GM18873 (cell line): ENCODE measurements at regions not wholly inside any gene's neighbourhood (a gene's known extent, or its start where the extent isn't known, plus 50 kb on each side); places are given as distances from the start of the nearest gene placed in this dataset.
"Not testable (repeated sequence)": the region's sequence is repeated elsewhere in the genome, so short reads cannot be mapped to it uniquely, and the experiment has no call there.

ENCODE experiments used
- ATAC-seq: cut with Tn5 transposase; IDR thresholded peaks from one replicate; pipeline ENCODE4 v1.9.1; 2021; ENCODE audit warnings: mild to moderate bottlenecking, moderate library complexity, moderate number of reproducible peaks; ENCODE audit not compliant: unreplicated experiment, low FRiP score

DNA sequence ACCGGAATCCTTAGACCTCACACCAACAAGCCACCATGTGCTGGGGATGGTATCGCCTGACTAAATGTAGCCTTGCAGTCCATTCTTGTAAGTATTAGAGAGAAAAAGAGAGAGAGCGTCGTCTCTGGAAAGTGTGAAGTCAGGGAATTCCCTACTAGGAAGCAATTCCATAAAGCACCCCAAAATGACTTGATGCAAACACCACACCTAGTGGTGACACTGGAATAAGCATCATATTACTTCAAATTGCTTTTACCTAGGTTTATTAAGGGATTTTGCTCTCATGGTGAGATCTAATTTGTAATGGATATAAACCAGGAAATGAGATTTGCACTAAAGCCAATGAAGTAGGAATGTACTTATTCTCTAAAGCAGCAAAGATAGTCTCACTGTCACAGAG lies 111.4 kb upstream of the METTL9 start:
- not testable (repeated sequence) for ATAC-seq

DNA sequence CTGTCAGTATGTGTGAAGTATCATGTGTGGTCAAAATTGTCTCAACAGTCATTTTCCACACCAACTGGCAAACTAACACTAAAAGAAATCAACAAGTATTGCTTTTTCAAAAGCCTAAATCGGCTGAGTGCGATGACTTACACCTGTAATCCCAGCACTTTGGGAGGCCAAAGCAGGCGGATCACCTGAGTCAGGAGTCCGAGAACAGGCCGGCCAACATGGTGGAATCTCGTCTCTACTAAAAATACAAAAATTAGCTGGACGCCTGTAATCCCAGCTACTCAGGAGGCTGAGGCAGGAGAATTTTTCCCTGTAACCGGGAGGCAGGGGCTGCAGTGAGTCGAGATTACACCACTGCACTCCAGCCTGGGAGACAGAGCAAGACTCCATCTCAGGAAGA lies 100.3 kb upstream of the METTL9 start:
- ATAC-seq = not testable (repeated sequence)

DNA sequence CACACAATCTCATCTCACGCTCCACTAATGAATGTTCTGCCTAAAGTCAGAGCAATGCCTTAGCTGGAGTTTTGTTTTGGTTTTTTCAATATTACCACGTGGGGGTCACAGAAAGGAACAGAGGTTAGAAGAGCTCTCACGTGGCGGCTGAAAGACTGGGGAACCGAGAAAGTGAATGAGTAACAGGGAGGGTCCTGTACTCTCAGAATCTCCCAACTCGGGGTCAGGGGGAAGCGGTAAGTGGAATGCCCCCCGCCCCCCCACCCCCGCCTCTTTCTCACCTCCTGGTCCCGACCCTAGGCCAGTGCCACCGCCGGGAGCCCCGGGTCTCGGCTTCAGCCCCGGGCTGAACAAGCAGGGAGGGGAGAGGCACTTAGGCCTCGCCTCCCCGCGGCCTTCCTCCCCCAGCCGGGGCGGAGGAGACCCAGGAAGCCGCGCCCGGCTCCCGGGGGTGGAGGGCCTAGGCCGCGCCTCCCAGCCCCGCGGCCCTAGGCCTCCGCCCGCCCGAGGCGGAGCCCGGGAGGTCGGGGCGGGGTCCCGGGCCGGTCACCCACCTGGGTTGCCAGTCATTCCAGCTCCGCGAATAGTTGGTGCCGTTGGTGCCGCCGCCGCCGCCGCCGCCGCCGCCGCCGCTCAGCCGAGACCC lies 98.0 kb upstream of the METTL9 start:
- ATAC-seq = peak; percentile 29

DNA sequence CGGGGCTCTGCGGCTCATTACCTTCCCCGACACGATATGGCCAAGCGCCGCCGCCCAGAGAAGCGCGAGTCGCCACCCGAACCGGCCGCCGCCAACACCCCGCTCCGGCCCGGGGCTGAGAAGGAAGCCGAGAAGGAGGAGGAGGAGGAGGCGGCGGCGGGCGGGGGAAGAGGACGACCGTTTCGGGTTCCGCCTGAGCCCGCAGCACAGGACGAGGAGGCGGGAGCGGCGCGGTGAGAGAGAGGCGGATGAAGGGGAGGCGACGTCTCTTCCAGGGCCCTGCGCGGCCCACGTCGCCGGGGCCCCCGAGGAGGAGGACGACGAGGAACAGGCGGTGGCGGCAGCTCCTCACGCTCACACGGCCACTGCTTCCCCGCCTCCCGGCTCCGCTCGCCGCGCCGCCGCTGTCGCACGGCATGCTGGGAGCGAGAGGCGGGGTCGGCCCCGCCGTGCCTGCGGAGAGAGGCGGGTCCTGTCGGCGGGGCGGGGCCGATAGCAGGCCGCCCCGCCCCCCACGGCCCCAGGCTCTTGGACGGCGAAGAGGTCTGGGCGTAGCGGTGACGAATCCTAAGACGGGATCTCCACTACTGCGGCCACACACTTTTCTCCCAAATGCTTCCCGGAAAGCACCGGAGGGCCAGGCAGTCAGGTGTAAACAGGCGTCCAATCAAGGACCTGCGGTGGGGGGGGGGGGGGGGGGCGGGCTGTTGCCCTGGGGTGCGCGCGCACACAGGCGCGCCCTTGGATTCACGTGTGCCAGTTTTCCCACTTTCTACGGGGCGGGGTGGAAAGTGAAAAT lies 97.3 kb upstream of the METTL9 start:
- peak; percentile 51 for ATAC-seq

DNA sequence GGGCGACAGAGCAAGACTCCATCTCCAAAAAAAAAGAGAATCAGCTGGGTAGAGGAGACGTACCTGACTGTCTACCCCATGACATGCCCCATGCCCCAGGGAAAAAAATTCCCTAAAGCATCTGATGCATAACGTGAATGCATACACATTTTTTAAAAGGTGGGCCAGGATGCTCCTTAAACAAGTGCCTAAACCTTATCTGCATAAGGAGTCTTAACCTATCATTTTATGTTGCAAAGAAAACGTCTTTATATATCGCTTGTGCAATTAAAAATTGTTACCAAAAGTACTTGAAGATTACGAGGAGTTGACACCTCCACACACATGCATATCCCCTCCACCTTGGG lies 95.8 kb upstream of the METTL9 start:
- ATAC-seq = not testable (repeated sequence)

DNA sequence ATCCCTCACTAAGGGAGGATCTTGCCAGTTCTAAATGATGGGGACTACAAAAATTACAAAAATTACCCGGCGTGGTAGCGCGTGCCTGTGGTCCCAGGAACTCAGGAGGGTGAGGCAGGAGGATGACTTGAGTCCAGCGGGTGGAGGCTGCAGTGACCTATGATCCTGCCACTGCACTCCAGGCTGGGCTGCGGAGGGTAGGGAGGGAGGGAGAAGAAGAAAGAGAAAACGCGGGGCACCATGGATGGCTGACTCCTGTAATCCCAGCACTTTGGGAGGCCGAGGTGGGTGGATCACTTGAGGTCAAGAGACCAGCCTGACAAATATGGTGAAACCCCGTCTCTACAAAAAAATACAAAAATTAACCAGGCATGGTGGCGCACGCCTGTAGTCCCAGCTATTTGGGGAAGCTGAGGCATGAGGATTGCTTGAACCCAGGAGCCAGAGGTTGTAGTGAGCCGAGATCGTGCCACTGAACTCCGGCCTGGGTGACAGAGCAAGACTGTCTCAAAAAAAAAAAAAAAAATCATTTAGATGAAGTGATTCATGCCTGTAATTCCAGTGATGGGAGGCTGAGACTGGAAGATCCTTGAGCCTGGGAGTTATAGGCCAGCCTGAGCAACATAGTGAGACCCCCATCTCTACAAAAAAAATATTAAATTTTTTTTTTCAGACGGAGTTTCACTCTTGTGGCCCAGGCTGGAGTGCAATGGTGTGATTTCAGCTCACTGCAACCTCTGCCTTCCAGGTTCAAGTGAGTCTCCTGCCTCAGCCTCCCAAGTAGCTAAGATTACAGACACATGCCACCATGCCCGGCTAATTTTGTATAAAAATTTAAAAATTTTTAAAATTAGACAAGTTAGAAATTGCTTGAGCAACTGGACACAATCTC lies 95.2 kb upstream of the METTL9 start:
- ATAC-seq = not testable (repeated sequence)

DNA sequence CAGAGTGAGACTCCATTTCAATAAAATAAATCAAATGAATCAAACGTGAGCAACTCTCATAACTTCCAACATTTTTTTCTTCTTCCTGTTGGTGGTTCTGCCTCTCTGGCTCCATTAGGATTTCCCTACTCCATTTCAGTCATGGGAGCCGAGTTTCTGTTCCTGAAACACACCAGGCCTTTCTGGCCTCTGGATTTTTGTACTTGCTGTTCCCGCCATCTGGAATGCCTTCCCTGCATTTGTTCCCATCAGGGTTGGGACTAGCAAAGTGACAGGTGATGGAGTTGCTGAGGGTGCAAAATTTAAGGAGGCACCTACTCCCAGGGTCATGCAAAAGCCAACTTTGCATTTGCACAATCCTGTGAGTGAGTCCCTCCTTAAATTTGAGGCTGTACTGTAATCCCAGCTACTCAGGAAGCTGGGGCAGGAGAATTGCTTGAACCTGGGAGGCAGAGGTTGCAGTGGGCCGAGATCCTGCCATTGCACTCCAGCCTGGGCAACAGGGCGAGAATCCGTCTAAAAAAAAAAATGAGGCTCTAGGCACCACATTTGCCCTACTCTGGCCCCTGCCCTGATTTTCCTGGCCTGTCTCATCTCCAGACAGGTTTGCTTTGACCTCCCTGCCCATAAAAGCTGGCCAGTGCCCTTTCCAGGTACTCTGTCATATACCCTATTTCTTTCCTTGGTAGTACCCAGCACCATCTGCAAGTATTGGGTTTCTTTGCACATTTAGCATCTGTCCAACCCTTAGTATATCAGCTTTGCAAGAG lies 93.4 kb upstream of the METTL9 start:
- not testable (repeated sequence) for ATAC-seq

DNA sequence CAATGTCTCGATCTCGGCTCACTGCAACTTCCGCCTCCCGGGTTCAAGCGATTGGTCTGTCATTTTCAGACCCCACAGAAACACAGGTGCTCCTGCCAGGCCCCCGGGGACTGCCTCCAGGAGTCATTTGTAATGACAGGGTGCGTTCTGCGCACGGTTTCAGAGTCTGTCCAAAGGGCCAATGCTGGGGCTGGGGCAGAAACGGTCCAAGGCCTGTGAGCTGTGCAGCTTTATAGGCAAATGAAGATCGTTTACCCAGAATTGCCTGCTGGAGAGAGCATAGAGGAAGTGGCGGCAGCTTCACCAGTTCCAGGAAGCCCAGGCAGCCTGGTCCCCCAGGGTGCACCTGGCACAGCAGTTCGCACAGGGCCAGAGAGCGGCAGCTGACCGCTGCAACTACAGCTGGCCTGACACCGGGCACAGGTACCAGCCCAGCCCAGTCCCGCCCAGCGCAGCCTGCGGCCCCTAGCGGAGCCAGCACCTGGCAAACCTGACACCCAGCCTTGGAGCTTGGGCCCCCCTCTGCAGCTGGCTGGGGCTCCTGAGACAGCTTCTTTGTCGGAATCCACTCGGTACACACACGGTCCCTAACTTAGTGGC lies 92.4 kb upstream of the METTL9 start:
- ATAC-seq = peak; percentile 58

DNA sequence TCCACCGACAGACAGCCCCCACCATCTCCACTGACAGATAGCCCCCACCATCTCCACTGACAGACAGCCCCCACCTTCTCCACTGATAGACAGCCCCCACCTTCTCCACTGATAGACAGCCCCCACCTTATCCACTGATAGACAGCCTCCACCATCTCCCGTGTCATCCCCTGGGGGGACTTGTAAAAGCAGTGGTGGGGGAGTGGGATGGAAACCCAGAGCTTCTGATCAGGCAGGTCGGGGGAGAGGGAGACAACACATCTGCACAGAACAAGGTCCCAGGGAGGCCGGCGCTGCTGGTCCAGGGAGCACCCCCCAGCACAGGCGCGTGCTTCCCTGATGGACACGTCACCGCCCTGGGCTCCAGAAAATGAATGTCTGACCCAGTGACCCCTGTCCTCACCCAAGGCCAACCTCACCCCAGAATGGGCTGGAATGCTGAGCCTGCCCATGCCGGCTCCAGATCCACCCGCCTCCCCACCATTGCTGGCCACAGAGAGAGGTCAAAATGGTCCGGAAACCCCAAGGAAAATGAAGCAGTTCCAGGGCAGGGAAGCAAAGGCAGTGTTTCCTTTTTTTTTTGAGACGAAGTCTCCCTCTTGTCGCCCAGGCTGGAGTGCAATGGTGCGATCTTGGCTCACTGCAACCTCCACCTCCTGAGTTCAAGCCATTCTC lies 91.6 kb upstream of the METTL9 start:
- not testable (repeated sequence) for ATAC-seq

DNA sequence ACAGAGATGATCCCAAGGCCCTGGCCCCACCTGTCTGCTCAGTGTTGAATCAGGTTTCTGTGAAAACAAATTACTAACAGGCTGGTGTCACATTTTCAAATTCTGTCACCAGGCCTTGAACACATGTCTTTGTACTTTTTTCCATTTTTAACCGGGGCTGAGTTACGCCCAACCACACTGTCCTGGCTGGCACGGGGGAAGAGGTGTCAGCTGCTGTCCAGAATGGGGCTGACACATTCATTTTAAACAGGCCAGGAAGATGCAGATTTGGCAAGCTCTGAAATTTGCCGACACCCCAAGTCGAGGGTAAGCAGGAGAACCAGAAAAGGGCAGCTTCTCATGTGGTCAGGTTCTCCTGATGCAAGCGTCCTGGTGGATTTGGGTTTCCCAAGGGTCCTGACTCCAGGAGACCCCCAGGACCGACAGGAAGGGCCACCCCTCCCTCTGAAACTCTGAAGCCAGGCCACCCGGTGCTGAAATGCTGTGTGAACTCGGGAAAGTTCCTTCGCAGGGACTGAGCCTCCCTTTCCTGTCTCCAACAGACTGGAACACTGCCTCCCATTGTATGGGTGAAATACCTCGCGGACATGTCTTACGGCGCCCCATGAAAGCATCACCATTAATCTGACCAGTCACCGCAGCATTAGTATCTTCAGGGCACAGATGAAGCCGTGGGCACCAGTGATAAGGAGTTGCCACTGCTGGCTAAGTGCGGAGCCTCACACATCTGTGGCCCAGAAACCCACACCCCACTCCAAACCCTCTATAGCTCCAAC lies 90.5 kb upstream of the METTL9 start:
- ATAC-seq = not testable (repeated sequence)

DNA sequence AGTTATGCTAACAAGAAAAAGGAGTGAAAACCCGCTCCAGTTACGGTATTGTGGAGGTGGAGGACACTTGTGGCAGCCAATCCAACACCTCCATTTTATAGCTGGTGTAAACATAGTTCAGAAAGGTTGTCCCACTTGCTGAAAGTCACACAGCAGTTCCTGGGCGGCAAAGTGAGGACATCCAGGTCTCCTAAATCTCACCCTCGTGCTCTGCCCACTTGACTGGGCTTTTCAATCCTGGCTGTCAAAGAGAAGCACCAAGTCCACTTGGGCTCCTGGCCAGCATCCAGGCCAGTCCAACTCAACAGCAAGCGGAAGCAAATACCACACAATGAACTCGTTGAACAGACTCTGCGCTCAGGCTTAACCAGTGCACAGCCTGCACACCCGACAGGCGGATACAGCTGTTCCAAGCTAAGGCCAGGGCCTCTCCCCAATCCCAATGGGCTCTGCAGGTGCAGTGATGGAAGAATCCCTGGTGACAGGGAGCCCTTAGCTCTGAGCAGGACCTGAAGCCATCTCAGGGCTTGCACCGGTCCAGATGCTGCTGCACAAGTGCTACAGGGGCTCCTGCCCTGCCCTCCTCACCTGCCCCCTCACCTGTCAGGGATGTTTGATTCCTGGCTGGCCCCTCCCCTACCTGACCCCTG lies 89.8 kb upstream of the METTL9 start:
- ATAC-seq = not testable (repeated sequence)

DNA sequence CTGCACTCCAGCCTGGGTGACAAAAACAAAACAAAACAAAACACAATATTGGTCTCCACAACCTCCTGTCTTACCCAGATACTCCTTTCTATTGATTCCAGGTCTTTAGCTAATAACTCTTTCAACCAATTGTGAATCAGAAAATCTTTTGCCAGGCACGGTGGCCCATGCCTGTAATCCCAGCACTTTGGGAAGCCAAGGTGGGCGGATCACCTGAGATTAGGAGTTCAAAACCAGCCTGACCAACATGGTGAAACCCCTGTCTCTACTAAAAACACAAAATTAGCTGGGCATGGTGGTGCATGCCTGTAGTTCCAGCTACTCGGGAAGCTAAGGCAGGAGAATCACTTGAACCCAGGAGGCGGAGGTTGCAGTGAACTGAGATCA lies 88.5 kb upstream of the METTL9 start:
- not testable (repeated sequence) for ATAC-seq

DNA sequence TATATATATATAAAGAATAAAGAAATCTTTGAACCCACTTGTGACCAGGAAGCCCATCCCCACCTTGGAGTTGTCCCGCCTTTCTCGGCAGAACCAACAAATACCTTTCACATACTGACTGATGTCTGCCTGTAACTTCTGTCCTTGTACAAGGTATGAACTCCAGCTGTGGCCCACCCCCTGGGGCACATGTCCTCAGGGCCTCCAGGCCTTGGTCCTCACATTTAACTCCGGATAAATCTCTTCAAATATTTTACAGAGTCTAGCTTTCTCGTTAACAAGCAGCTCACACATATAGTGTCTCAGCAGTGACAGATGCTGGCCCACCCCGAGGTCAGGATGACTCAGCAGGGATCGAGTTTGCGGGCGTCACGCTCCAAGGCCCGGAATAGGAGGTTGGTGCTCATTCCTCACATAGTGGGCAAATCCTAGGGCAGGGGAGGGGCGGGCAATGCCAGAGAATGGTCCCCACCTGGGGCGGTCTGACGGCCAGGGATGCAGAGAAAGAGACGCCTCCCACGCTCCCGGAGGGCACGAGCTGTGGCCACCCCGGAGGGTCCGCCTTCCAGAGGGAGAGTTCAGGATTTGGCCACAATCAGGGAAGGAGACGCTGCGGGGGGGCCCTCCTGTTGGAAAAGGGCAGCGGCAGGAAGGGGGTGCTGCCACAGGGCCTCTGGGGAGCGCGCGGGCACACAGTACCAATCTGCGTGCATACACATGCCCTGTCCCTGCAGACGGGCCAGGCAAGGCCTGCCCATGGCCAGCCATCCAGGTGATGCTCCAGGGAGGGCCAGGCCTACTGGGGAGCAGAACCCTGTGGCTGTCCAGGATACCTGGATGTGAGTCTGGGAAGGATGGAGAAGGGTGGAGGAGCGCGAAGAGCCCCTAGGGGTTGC lies 87.8 kb upstream of the METTL9 start:
- ATAC-seq = not testable (repeated sequence)

DNA sequence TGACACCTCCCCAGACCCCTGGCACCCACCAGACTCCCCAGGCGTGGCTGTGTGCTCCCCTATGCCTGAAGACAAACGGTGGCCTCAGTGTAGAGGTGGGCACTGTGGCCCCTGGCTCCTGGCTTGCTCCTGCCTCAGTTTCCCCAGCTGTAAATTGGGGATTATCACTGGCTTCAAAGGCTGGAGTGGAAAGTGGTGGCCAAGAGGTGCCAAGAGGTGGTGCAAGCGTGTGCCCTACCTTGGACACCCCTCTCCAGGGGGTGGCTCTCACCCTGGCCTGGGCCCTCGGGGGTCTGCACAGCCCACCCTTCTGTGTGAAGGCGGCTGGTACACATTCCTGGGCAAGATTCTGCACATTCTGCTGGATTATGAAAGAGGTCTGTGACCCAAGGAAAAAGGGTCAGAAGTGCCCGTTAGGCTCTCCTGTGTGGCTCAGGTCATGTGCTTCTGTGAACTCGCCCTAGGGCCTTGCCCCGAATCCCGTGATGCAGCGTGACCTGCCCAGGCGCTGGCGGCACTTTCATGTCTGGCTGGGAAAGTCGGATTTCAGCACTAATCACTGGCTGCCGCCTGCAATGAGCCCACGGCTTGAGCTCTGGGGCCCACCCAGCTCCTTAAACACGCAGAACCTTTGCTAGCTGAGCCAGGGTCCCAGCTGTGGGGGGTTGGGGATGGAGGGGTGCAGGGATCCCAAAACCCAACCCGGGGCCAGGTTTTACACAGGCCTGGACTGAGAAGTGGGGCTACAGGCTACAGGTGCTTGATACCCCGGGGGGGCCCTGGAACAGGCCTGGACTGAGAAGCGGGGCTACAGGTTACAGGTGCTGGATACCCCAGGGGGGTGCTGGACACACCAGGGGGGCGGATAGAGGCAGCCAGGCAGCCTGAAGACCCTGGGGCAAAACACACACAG lies 86.8 kb upstream of the METTL9 start:
- not testable (repeated sequence) for ATAC-seq

DNA sequence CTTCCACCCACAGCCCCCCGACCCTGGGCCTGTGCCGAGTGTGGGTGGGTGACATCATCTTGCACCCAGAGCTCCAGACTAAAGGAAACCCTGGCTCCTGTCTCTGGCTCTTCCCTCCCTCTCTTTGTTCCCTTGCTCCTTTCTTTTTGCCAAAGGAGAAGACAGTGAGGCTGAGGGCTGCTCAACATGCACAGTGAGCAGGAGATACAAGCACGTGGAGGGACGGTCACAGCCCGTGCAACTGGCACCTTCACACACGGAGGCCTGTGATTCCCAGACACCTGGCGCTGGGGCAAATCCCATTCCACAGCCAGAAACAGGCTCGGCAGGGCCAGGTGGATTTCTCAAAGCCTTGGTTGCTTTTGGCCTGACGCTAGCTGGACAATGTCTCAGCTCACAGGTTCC lies 86.0 kb upstream of the METTL9 start:
- ATAC-seq = not testable (repeated sequence)

DNA sequence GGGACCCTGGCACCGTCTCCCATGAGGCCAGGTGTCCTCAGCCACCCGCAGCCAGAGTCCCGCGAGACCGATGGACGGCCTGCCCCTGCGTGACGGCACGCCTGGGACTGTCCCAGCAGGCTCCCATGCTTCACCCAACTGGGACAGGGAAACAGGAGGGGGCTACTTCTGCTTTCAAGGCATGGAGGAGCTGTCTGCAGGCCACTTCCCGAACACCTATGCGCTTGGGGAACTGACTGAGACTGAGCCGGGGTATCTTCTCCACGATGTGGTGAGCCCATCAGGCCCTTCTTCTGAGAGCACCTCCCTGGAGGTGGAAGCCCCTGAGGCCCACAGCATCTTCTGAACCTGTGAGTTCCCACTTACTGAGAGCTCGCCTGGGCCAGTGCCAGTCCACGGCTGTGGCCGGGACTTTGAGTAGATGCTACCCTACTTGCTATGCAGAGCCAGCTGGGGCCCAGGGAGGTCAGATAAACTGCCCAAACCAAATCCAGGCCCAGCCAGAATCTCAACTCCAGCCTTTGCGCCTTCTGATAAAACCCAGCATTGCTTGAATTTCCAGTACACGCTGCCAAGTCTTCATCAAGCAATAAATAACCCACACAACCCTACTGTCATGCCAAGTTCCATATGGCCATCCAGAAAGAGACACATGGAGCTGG lies 85.4 kb upstream of the METTL9 start:
- ATAC-seq = not testable (repeated sequence)
